ENCODE measurements at regions not wholly inside any gene's neighbourhood (a gene's known extent, or its start where the extent isn't known, plus 50 kb on each side); places are given as distances from the start of the nearest gene placed in this dataset.

- H4K20me1 ChIP-seq (ENCODE audit: insufficient read depth, low read length): no peaks in the 10 kb centered on the region
- intact Hi-C loops (cut with micrococcal nuclease; ENCODE audit: unreplicated experiment) (no loop called here), in situ Hi-C loops (cut with HindIII; ENCODE audit: extremely low pct_ligation_motif_present, low pct_unique_long_range_greater_than_20kb) (no loop called here)
- H3K27me3 ChIP-seq (ENCODE audit: control insufficient read depth in 1 of 2, insufficient read depth in 2 of 2, low read length in 2 of 2): peaks cover 0 to 7% of the 10 kb centered on the region in 2 experiments; a peak in 1 of 5 replicates
- POLR2A ChIA-PET: no interaction called here
- no peak overlapping the region for H3K4me2 ChIP-seq (ENCODE audit: low read depth, low read length)
- H3K36me3 ChIP-seq (replicated peaks in 1 of 2; ENCODE audit: control insufficient read depth in 1 of 2, insufficient read depth in 2 of 2, low read length in 2 of 2): no peaks in the 10 kb centered on the region
- no peaks in the 10 kb centered on the region for H3K79me2 ChIP-seq (ENCODE audit: insufficient read depth, low read length)
- WGBS (ENCODE audit: low lambda C conversion rate): 58% methylated on average over 9 of the region's 9 CpGs
- H3K4me1 ChIP-seq (ENCODE audit: insufficient read depth, low read length): peaks cover 43% of the 10 kb centered on the region
- H3K27ac ChIP-seq (ENCODE audit: extremely low read length, insufficient read depth, low read length): no peak overlapping the region
- BruUV-seq (replicated peaks): no TSS peak
- no peak overlapping the region for H3K9ac ChIP-seq (ENCODE audit: insufficient read depth, low read depth, low read length)
- H3K9me3 ChIP-seq (ENCODE audit: low read length): 0 out of 2 replicates have a peak, but pooled peaks cover 5% of the 10 kb centered on the region
- FAIRE-seq (no peak), ATAC-seq (no peak), DNase-seq (ENCODE audit: low spot score) (no peak)
- no peak overlapping the region for H2AFZ ChIP-seq (ENCODE audit: low read length)
- TF ChIP-seq PRDM4 (CRISPR knock-in tag; IDR thresholded peaks at IDR 0.05; ENCODE audit: borderline replicate concordance) (no peak), CBX5 (CRISPR knock-in tag; IDR thresholded peaks at IDR 0.05; ENCODE audit: borderline replicate concordance) (no peak), PRDM10 (CRISPR knock-in tag; IDR thresholded peaks at IDR 0.05; ENCODE audit: low read depth) (no peak), THAP8 (CRISPR knock-in tag; IDR thresholded peaks at IDR 0.05; ENCODE audit: borderline replicate concordance) (no peak)
- no peak overlapping the region for H3K4me3 ChIP-seq (replicated peaks in 1 of 3; ENCODE audit: insufficient read depth in 1 of 3, low read depth in 2 of 3, low read length in 3 of 3)
- CTCF ChIA-PET (ENCODE audit: low intra/inter-chr PET ratio, low total read pairs): no interaction called here
Observed at GRCh38 chr6:167579806-167580618, 246.7 kb upstream of the AFDN start.
